ENCODE measurements at regions not wholly inside any gene's neighbourhood (a gene's known extent, or its start where the extent isn't known, plus 50 kb on each side); places are given as distances from the start of the nearest gene placed in this dataset.

DNA sequence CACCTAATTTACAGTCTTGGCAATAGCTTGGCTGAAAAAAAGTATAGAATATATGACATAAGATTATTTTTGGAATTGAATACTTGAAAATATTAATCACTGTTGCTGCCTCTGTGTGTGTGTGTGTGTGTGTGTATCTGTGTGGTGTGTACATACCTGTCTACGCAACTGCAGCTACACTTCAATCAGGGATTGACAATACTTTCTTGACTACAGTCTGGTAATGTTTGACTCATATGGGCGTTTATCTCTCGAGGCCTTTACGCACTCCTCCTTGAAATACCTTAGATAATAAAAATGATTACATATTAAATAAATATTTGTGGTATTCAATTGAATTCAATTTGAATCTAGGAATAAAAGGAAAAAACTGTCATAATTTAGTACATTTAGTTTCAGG is 565.2 kb downstream of the PCDH18 start:
- in situ Hi-C loops (cut with HindIII; ENCODE audit: low pct_unique_long_range_greater_than_20kb, low sequenced_read_pairs): no loop called here
- POLR2A ChIA-PET: no interaction called here
- TF ChIP-seq TCF7L2 (IDR thresholded peaks at IDR 0.05; ENCODE audit: low read depth, low read length) (no peak), POLR2AphosphoS5 (IDR thresholded peaks at IDR 0.05; ENCODE audit: low read depth, low read length) (no peak), SIN3A (IDR thresholded peaks at IDR 0.05; ENCODE audit: borderline replicate concordance, insufficient read depth, low read depth, low read length) (no peak)
- TF ChIP-seq, protein P1, sequence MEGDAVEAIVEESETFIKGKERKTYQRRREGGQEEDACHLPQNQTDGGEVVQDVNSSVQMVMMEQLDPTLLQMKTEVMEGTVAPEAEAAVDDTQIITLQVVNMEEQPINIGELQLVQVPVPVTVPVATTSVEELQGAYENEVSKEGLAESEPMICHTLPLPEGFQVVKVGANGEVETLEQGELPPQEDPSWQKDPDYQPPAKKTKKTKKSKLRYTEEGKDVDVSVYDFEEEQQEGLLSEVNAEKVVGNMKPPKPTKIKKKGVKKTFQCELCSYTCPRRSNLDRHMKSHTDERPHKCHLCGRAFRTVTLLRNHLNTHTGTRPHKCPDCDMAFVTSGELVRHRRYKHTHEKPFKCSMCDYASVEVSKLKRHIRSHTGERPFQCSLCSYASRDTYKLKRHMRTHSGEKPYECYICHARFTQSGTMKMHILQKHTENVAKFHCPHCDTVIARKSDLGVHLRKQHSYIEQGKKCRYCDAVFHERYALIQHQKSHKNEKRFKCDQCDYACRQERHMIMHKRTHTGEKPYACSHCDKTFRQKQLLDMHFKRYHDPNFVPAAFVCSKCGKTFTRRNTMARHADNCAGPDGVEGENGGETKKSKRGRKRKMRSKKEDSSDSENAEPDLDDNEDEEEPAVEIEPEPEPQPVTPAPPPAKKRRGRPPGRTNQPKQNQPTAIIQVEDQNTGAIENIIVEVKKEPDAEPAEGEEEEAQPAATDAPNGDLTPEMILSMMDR (IDR thresholded peaks at IDR 0.05): no peak
- TF ChIP-seq, protein P2, sequence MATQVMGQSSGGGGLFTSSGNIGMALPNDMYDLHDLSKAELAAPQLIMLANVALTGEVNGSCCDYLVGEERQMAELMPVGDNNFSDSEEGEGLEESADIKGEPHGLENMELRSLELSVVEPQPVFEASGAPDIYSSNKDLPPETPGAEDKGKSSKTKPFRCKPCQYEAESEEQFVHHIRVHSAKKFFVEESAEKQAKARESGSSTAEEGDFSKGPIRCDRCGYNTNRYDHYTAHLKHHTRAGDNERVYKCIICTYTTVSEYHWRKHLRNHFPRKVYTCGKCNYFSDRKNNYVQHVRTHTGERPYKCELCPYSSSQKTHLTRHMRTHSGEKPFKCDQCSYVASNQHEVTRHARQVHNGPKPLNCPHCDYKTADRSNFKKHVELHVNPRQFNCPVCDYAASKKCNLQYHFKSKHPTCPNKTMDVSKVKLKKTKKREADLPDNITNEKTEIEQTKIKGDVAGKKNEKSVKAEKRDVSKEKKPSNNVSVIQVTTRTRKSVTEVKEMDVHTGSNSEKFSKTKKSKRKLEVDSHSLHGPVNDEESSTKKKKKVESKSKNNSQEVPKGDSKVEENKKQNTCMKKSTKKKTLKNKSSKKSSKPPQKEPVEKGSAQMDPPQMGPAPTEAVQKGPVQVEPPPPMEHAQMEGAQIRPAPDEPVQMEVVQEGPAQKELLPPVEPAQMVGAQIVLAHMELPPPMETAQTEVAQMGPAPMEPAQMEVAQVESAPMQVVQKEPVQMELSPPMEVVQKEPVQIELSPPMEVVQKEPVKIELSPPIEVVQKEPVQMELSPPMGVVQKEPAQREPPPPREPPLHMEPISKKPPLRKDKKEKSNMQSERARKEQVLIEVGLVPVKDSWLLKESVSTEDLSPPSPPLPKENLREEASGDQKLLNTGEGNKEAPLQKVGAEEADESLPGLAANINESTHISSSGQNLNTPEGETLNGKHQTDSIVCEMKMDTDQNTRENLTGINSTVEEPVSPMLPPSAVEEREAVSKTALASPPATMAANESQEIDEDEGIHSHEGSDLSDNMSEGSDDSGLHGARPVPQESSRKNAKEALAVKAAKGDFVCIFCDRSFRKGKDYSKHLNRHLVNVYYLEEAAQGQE (IDR thresholded peaks at IDR 0.05; ENCODE audit: insufficient read depth in 1 of 2, low read depth in 2 of 2, low read length in 1 of 2): no peak
- BruUV-seq (replicated peaks): no TSS peak
- intact Hi-C loops (cut with micrococcal nuclease; ENCODE audit: unreplicated experiment): no loop called here
- Histone ChIP-seq H3K27me3 (ENCODE audit: control insufficient read depth, insufficient read depth, low read length) (no peaks in the 10 kb centered on the region), H3K27ac (ENCODE audit: low read length) (no peak overlapping the region), H3K9me3 (ENCODE audit: control insufficient read depth, insufficient read depth, low read depth, low read length) (no peaks in the 10 kb centered on the region), H3K4me3 (ENCODE audit: low read depth in 2 of 2, low read length in 2 of 2) (no peak overlapping the region), H3K4me1 (ENCODE audit: control insufficient read depth, insufficient read depth, low read length) (no peaks in the 10 kb centered on the region), H3K36me3 (ENCODE audit: control insufficient read depth, insufficient read depth, low read length) (no peaks in the 10 kb centered on the region)
- CTCF ChIA-PET: no interaction called here
- ATAC-seq (no peak), DNase-seq (ENCODE audit: low read depth, low spot score) (no peak)

DNA sequence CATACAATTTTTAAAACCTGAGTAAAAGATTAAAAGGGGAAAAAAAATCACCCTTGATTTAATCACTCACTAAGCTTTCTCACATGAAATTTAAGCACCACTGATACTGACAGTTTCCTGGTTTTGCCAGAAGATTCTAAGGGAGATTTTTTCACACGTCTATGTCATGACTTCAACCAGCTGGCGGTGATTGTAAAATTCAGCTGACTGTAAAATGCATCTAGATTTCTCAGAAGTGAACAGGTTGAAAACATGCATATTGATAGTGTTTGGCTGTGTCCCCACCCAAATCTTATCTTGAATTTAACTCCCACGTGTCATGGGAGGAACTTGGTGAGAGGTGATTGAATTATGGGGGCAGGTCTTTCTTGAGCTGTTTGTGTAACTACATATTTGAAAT is 566.8 kb downstream of the PCDH18 start:
- no peak overlapping the region for H3K4me3 ChIP-seq (ENCODE audit: low read depth in 2 of 2, low read length in 2 of 2)
- ChIA-PET CTCF (interaction anchor here (0.6 kb wide), 1 partner anchor 22 kb away, joined by 4 read pairs; no protein-coding TSS in a partner anchor), POLR2A (no interaction called here)
- DNase-seq (ENCODE audit: low read depth, low spot score): no peak
- BruUV-seq (replicated peaks): no TSS peak
- H3K27me3 ChIP-seq (ENCODE audit: control insufficient read depth, insufficient read depth, low read length): no peaks in the 10 kb centered on the region
- no peak for ATAC-seq
- no peaks in the 10 kb centered on the region for H3K9me3 ChIP-seq (ENCODE audit: control insufficient read depth, insufficient read depth, low read depth, low read length)
- no peak overlapping the region for H3K27ac ChIP-seq (ENCODE audit: low read length)
- TF ChIP-seq, protein P2 (IDR thresholded peaks at IDR 0.05; ENCODE audit: insufficient read depth in 1 of 2, low read depth in 2 of 2, low read length in 1 of 2): no peak
- no peak for TF ChIP-seq POLR2AphosphoS5 (IDR thresholded peaks at IDR 0.05; ENCODE audit: low read depth, low read length)
- TF ChIP-seq, protein P1 (IDR thresholded peaks at IDR 0.05): no peak
- no peak for TF ChIP-seq SIN3A (IDR thresholded peaks at IDR 0.05; ENCODE audit: borderline replicate concordance, insufficient read depth, low read depth, low read length)
- in situ Hi-C loops (cut with HindIII; ENCODE audit: low pct_unique_long_range_greater_than_20kb, low sequenced_read_pairs) (no loop called here), intact Hi-C loops (cut with micrococcal nuclease; ENCODE audit: unreplicated experiment) (no loop called here)
- H3K36me3 ChIP-seq (ENCODE audit: control insufficient read depth, insufficient read depth, low read length): no peaks in the 10 kb centered on the region
- no peaks in the 10 kb centered on the region for H3K4me1 ChIP-seq (ENCODE audit: control insufficient read depth, insufficient read depth, low read length)

Measured in Panc1 (cell line).